Tibial nerve (tissue), 4 donors: ENCODE measurements at regions not wholly inside any gene's neighbourhood (a gene's known extent, or its start where the extent isn't known, plus 50 kb on each side); places are given as distances from the start of the nearest gene placed in this dataset.

Source experiments
- DNase-seq, 2 donors: peaks; one replicate each; pipeline ENCODE4 v3.0.0-alpha.2; 2019; ENCODE audit warnings: low spot score in 2 of 2
- H3K27ac ChIP-seq, 4 donors: fragments of 200-600 bp; sonication (generic) in 3 of 4; one replicate each; pipeline ENCODE4 v1.5.1; 2017 to 2019; ENCODE audit warnings: mild to moderate bottlenecking in 1 of 4
- H3K27me3 ChIP-seq, 2 donors: fragments of 200-600 bp; sonication (generic) in 1 of 2; one replicate each; pipeline versions ENCODE4 v1.5.1 to v1.6.0; 2017 to 2019
- H3K36me3 ChIP-seq, 3 donors: fragments of 200-600 bp; sonication (generic); one replicate each; pipeline ENCODE4 v1.5.1; 2018 to 2019
- H3K4me1 ChIP-seq, 4 donors: fragments of 200-600 bp; sonication (generic) in 3 of 4; one replicate each; pipeline ENCODE4 v1.5.1; 2017 to 2019
- H3K4me3 ChIP-seq, 4 donors: fragments of 200-600 bp; sonication (generic) in 3 of 4; one replicate each; pipeline ENCODE4 v1.5.1; 2017 to 2019; ENCODE audit warnings: mild to moderate bottlenecking in 1 of 4, moderate library complexity in 1 of 4
- H3K9me3 ChIP-seq, 4 donors: fragments of 200-600 bp; sonication (generic) in 3 of 4; one replicate each; pipeline ENCODE4 v1.5.1; 2017 to 2019
- CTCF ChIP-seq, 5 experiments: fragments of 200-600 bp in 3 of 5; fragments of 450-650 bp in 2 of 5; sonication (generic) in 3 of 5; IDR thresholded peaks; one replicate each; pipeline ENCODE4 v1.5.1; 2016 to 2019; ENCODE audit warnings: antibody characterized with exemption in 5 of 5, mild to moderate bottlenecking in 3 of 5, moderate library complexity in 2 of 5
- EP300 ChIP-seq, 2 donors: sonication (generic); formaldehyde crosslinking; IDR thresholded peaks; one replicate each; pipeline ENCODE4 v1.6.1; 2017; ENCODE audit warnings: antibody characterized with exemption in 2 of 2, mild to moderate bottlenecking in 1 of 2
- POLR2A ChIP-seq, 2 donors: fragments of 450-650 bp; IDR thresholded peaks; one replicate each; pipeline ENCODE4 v1.6.1; 2017; ENCODE audit warnings: antibody characterized with exemption in 2 of 2, mild to moderate bottlenecking in 2 of 2, moderate library complexity in 2 of 2
- WGBS, 2 donors: methylation state at CpG; one replicate each; pipeline ENCODE4 v1.1.5; 2018; 5-methylcytosine and 5-hydroxymethylcytosine counted together

- Histone ChIP-seq H3K36me3 (no peaks in the 10 kb centered on the region), H3K4me1 (no peaks in the 10 kb centered on the region), H3K27me3 (no peaks in the 10 kb centered on the region), H3K27ac (no peak overlapping the region), H3K9me3 (no peaks in the 10 kb centered on the region), H3K4me3 (no peak overlapping the region)
- no peak for DNase-seq
- 84 to 95% methylated on average over 2 of the region's 2 CpGs for WGBS, 2 donors
- TF ChIP-seq POLR2A (IDR thresholded peaks at IDR 0.05) (no peak), EP300 (IDR thresholded peaks at IDR 0.05) (no peak), CTCF (IDR thresholded peaks at IDR 0.05) (no peak)
These were observed 104.4 kb upstream of the AMZ2 start for GRCh38 chr17:68143425-68143824.

- Histone ChIP-seq H3K9me3 (no peaks in the 10 kb centered on the region), H3K27me3 (no peaks in the 10 kb centered on the region), H3K27ac (no peak overlapping the region), H3K36me3 (no peaks in the 10 kb centered on the region), H3K4me1 (no peaks in the 10 kb centered on the region), H3K4me3 (no peak overlapping the region)
- no peak for DNase-seq
- TF ChIP-seq EP300 (IDR thresholded peaks at IDR 0.05) (no peak), POLR2A (IDR thresholded peaks at IDR 0.05) (no peak), CTCF (IDR thresholded peaks at IDR 0.05) (no peak)
These were observed 102.8 kb upstream of the AMZ2 start for GRCh38 chr17:68145088-68145487.

GRCh38 chr17:68148936-68149335 is 98.9 kb upstream of the AMZ2 start:
- TF ChIP-seq POLR2A (IDR thresholded peaks at IDR 0.05) (no peak), EP300 (IDR thresholded peaks at IDR 0.05) (no peak), CTCF (IDR thresholded peaks at IDR 0.05) (no peak)
- no peaks in the 10 kb centered on the region for H3K4me1 ChIP-seq
- no peak overlapping the region for H3K27ac ChIP-seq
- H3K27me3 ChIP-seq, result no peaks in the 10 kb centered on the region
- 98 to 100% methylated on average over 3 of the region's 3 CpGs for WGBS, 2 donors
- DNase-seq, result no peak
- no peaks in the 10 kb centered on the region for H3K36me3 ChIP-seq
- H3K9me3 ChIP-seq, result no peaks in the 10 kb centered on the region
- H3K4me3 ChIP-seq, result no peak overlapping the region

GRCh38 chr17:68152161-68152571 is 95.7 kb upstream of the AMZ2 start:
- Histone ChIP-seq H3K9me3 (no peaks in the 10 kb centered on the region), H3K27ac (no peak overlapping the region), H3K4me1 (no peaks in the 10 kb centered on the region), H3K36me3 (no peaks in the 10 kb centered on the region), H3K27me3 (no peaks in the 10 kb centered on the region), H3K4me3 (no peak overlapping the region)
- no peak for DNase-seq
- 82 to 92% methylated on average over 18 of the region's 18 CpGs for WGBS, 2 donors
- TF ChIP-seq POLR2A (IDR thresholded peaks at IDR 0.05) (no peak), CTCF (IDR thresholded peaks at IDR 0.05) (no peak), EP300 (IDR thresholded peaks at IDR 0.05) (no peak)

GRCh38 chr17:68155692-68156091 is 92.2 kb upstream of the AMZ2 start:
- H3K9me3 ChIP-seq, result no peaks in the 10 kb centered on the region
- H3K27me3 ChIP-seq, result no peaks in the 10 kb centered on the region
- H3K4me3 ChIP-seq, result no peak overlapping the region
- peaks cover 0 to 5% (median 0%) of the 10 kb centered on the region in 3 donors for H3K36me3 ChIP-seq
- no peak for DNase-seq
- H3K27ac ChIP-seq, result no peak overlapping the region
- H3K4me1 ChIP-seq, result no peaks in the 10 kb centered on the region
- TF ChIP-seq EP300 (IDR thresholded peaks at IDR 0.05) (no peak), POLR2A (IDR thresholded peaks at IDR 0.05) (no peak), CTCF (IDR thresholded peaks at IDR 0.05) (no peak)
- 83 to 95% methylated on average over 5 of the region's 5 CpGs for WGBS, 2 donors
